ENCODE measurements at regions not wholly inside any gene's neighbourhood (a gene's known extent, or its start where the extent isn't known, plus 50 kb on each side); places are given as distances from the start of the nearest gene placed in this dataset.

GRCh38 chr7:19376538-19376937, 231.3 kb upstream of the FERD3L start:
- H3K27me3 ChIP-seq (ENCODE audit: control insufficient read depth, insufficient read depth): no peaks in the 10 kb centered on the region
- DNase-seq (no peak), ATAC-seq (no peak)
- no peak overlapping the region for H3K4me3 ChIP-seq (ENCODE audit: low read length)
- no peaks in the 10 kb centered on the region for H3K9me3 ChIP-seq (ENCODE audit: control insufficient read depth, low read length)
- intact Hi-C loops (cut with DNase I): no loop called here
- no peak overlapping the region for H3K27ac ChIP-seq (ENCODE audit: low read length)
- WGBS: 30% methylated on average over 3 of the region's 3 CpGs
- H3K4me1 ChIP-seq (ENCODE audit: control insufficient read depth, insufficient read depth, low read length): no peaks in the 10 kb centered on the region

- 54% methylated on average over 1 of the region's 1 CpG for WGBS
- H3K4me3 ChIP-seq (ENCODE audit: low read length): no peak overlapping the region
- H3K27me3 ChIP-seq (ENCODE audit: control insufficient read depth, insufficient read depth): no peaks in the 10 kb centered on the region
- H3K27ac ChIP-seq (ENCODE audit: low read length): no peak overlapping the region
- intact Hi-C loops (cut with DNase I): no loop called here
- no peaks in the 10 kb centered on the region for H3K9me3 ChIP-seq (ENCODE audit: control insufficient read depth, low read length)
- no peak for ATAC-seq
- no peak for DNase-seq
- H3K4me1 ChIP-seq (ENCODE audit: control insufficient read depth, insufficient read depth, low read length): no peaks in the 10 kb centered on the region
Measured at GRCh38 chr7:19375976-19376375, 230.8 kb upstream of the FERD3L start.

- intact Hi-C loops (cut with DNase I): no loop called here
- Histone ChIP-seq H3K4me3 (ENCODE audit: low read length) (no peak overlapping the region), H3K9me3 (ENCODE audit: control insufficient read depth, low read length) (no peaks in the 10 kb centered on the region), H3K27me3 (ENCODE audit: control insufficient read depth, insufficient read depth) (no peaks in the 10 kb centered on the region), H3K4me1 (ENCODE audit: control insufficient read depth, insufficient read depth, low read length) (no peaks in the 10 kb centered on the region), H3K27ac (ENCODE audit: low read length) (no peak overlapping the region)
- ATAC-seq: no peak
- no peak for DNase-seq
- WGBS: 73% methylated on average over 2 of the region's 2 CpGs
Measured at GRCh38 chr7:19373334-19373733, 228.1 kb upstream of the FERD3L start.

- no peak for DNase-seq
- WGBS: 88% methylated on average over 4 of the region's 4 CpGs
- no peaks in the 10 kb centered on the region for H3K9me3 ChIP-seq (ENCODE audit: control insufficient read depth, low read length)
- H3K4me1 ChIP-seq (ENCODE audit: control insufficient read depth, insufficient read depth, low read length): no peaks in the 10 kb centered on the region
- intact Hi-C loops (cut with DNase I): no loop called here
- H3K4me3 ChIP-seq (ENCODE audit: low read length): no peak overlapping the region
- ATAC-seq: no peak
- H3K27me3 ChIP-seq (ENCODE audit: control insufficient read depth, insufficient read depth): no peaks in the 10 kb centered on the region
- no peak overlapping the region for H3K27ac ChIP-seq (ENCODE audit: low read length)
Measured at GRCh38 chr7:19369806-19370205, 224.6 kb upstream of the FERD3L start.

- intact Hi-C loops (cut with DNase I): no loop called here
- Histone ChIP-seq H3K27me3 (ENCODE audit: control insufficient read depth, insufficient read depth) (no peaks in the 10 kb centered on the region), H3K4me3 (ENCODE audit: low read length) (no peak overlapping the region), H3K27ac (ENCODE audit: low read length) (no peak overlapping the region), H3K9me3 (ENCODE audit: control insufficient read depth, low read length) (no peaks in the 10 kb centered on the region), H3K4me1 (ENCODE audit: control insufficient read depth, insufficient read depth, low read length) (no peaks in the 10 kb centered on the region)
- ATAC-seq (no peak), DNase-seq (no peak)
- 56% methylated on average over 2 of the region's 2 CpGs for WGBS
Measured at GRCh38 chr7:19369182-19369581, 224.0 kb upstream of the FERD3L start.

- no peaks in the 10 kb centered on the region for H3K9me3 ChIP-seq (ENCODE audit: control insufficient read depth, low read length)
- no peaks in the 10 kb centered on the region for H3K27me3 ChIP-seq (ENCODE audit: control insufficient read depth, insufficient read depth)
- intact Hi-C loops (cut with DNase I): no loop called here
- H3K27ac ChIP-seq (ENCODE audit: low read length): no peak overlapping the region
- H3K4me1 ChIP-seq (ENCODE audit: control insufficient read depth, insufficient read depth, low read length): no peaks in the 10 kb centered on the region
- H3K4me3 ChIP-seq (ENCODE audit: low read length): no peak overlapping the region
- DNase-seq (peak in 1 of 3 donors; percentile 10), ATAC-seq (peak in 1 of 2 donors; percentile 43)
- WGBS: 55% methylated on average over 7 of the region's 7 CpGs
Measured at GRCh38 chr7:19368491-19368925, 223.3 kb upstream of the FERD3L start.

GRCh38 chr7:19364950-19365349, 219.7 kb upstream of the FERD3L start:
- 66% methylated on average over 4 of the region's 4 CpGs for WGBS
- no peak overlapping the region for H3K4me3 ChIP-seq (ENCODE audit: low read length)
- DNase-seq (no peak), ATAC-seq (no peak)
- intact Hi-C loops (cut with DNase I): no loop called here
- H3K27me3 ChIP-seq (ENCODE audit: control insufficient read depth, insufficient read depth): no peaks in the 10 kb centered on the region
- no peaks in the 10 kb centered on the region for H3K4me1 ChIP-seq (ENCODE audit: control insufficient read depth, insufficient read depth, low read length)
- H3K27ac ChIP-seq (ENCODE audit: low read length): no peak overlapping the region
- H3K9me3 ChIP-seq (ENCODE audit: control insufficient read depth, low read length): no peaks in the 10 kb centered on the region

GRCh38 chr7:19362099-19362498, 216.9 kb upstream of the FERD3L start:
- H3K27me3 ChIP-seq (ENCODE audit: control insufficient read depth, insufficient read depth): no peaks in the 10 kb centered on the region

GRCh38 chr7:19353180-19353579, 208.0 kb upstream of the FERD3L start:
- WGBS: 92% methylated on average over 2 of the region's 2 CpGs
- Histone ChIP-seq H3K27me3 (ENCODE audit: control insufficient read depth, insufficient read depth) (no peaks in the 10 kb centered on the region), H3K4me1 (ENCODE audit: control insufficient read depth, insufficient read depth, low read length) (no peaks in the 10 kb centered on the region), H3K4me3 (ENCODE audit: low read length) (no peak overlapping the region), H3K27ac (ENCODE audit: low read length) (no peak overlapping the region), H3K9me3 (ENCODE audit: control insufficient read depth, low read length) (no peaks in the 10 kb centered on the region)
- DNase-seq (no peak), ATAC-seq (no peak)
- intact Hi-C loops (cut with DNase I): no loop called here

More at GRCh38 chr7:19362099-19362498, 216.9 kb upstream of the FERD3L start:
- Histone ChIP-seq H3K4me1 (ENCODE audit: control insufficient read depth, insufficient read depth, low read length) (no peaks in the 10 kb centered on the region), H3K4me3 (ENCODE audit: low read length) (no peak overlapping the region), H3K9me3 (ENCODE audit: control insufficient read depth, low read length) (no peaks in the 10 kb centered on the region), H3K27ac (ENCODE audit: low read length) (no peak overlapping the region)
- DNase-seq (no peak), ATAC-seq (no peak)
- WGBS: 90% methylated on average over 2 of the region's 2 CpGs
- intact Hi-C loops (cut with DNase I): no loop called here

- Histone ChIP-seq H3K4me3 (ENCODE audit: low read length) (no peak overlapping the region), H3K27ac (ENCODE audit: low read length) (no peak overlapping the region), H3K4me1 (ENCODE audit: control insufficient read depth, insufficient read depth, low read length) (no peaks in the 10 kb centered on the region), H3K27me3 (ENCODE audit: control insufficient read depth, insufficient read depth) (no peaks in the 10 kb centered on the region), H3K9me3 (ENCODE audit: control insufficient read depth, low read length) (no peaks in the 10 kb centered on the region)
- ATAC-seq (no peak), DNase-seq (no peak)
- WGBS: 42% methylated on average over 1 of the region's 1 CpG
- intact Hi-C loops (cut with DNase I): no loop called here
Measured at GRCh38 chr7:19352305-19352695, 207.1 kb upstream of the FERD3L start.

- Histone ChIP-seq H3K4me1 (ENCODE audit: control insufficient read depth, insufficient read depth, low read length) (no peaks in the 10 kb centered on the region), H3K9me3 (ENCODE audit: control insufficient read depth, low read length) (no peaks in the 10 kb centered on the region), H3K27ac (ENCODE audit: low read length) (no peak overlapping the region), H3K27me3 (ENCODE audit: control insufficient read depth, insufficient read depth) (no peaks in the 10 kb centered on the region), H3K4me3 (ENCODE audit: low read length) (no peak overlapping the region)
- ATAC-seq (no peak), DNase-seq (no peak)
- intact Hi-C loops (cut with DNase I): no loop called here
- WGBS: 88% methylated on average over 4 of the region's 4 CpGs
Measured at GRCh38 chr7:19351341-19352304, 206.4 kb upstream of the FERD3L start.
